Muscle of back (tissue), 3 donors: ENCODE measurements at regions not wholly inside any gene's neighbourhood (a gene's known extent, or its start where the extent isn't known, plus 50 kb on each side); places are given as distances from the start of the nearest gene placed in this dataset.

Source experiments
- DNase-seq, 3 donors: peaks; one replicate each; pipeline versions ENCODE4 v3.0.0 to v3.0.0-alpha.2; 2013

DNA sequence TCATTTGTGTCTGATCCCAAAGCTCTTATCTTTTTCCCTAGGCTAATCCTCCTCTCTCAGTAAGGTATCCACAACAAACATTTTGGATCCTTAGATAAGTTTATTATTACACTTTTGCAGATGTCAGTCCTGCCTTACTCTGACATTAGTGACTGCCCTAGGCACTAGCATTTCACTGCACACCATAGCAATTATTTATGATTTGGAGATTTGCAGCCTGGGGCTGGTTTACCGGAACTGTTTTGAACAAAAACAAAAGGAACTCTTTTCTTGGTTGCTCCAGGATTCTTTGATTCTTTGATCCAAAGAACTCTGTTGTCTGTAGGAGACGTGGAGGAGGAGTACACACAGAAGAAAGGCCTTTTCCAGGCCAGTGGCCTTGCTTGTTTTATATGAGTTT lies 80.4 kb downstream of the EDNRB start:
- no peak for DNase-seq

DNA sequence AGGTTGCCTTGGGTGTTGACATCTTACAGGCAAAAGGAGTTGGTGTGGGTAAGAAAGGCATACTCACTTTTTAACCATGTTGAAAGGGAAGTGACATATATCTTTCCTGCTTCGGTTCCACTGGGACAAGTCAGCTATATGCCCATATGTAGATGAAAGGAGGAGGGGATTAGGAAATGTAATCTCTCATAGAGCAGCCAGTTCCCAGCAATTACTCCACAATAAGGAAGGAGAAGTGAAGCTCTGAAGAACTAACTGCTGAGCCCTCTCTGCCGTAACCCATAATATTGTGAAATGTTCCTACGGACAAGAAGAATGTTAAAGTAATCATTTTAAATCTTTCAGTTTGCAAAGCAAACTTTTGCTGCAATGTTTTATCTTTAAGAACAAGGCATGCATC lies 82.2 kb downstream of the EDNRB start:
- DNase-seq = peak in 1 of 3 donors; percentile 41

DNA sequence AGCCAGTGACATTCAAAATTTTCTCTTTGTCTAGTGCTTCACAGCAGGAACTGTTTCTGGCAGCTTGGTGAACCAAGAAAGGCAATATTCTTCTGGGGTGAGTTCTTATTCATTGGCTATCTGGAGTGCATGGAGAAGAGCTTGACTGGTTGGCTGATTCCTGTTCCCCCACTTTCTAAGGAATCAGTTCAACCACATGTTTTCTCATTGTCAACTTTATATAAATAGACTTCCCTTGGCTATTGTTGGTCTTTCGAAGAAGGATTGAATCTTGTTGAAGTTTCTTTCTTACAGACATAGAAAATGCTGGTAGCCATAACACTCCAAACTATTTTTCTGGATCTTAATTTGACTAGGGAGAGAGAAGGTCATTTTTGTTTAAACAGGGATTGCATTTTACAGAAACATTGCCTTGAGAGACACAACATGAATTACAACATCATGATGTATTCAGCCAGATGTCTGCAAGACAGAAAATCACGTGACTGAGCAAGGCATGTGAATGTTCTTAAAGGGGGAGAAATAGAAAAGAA lies 85.2 kb downstream of the EDNRB start:
- peak; percentile 50 to 81 (median 56) for DNase-seq

DNA sequence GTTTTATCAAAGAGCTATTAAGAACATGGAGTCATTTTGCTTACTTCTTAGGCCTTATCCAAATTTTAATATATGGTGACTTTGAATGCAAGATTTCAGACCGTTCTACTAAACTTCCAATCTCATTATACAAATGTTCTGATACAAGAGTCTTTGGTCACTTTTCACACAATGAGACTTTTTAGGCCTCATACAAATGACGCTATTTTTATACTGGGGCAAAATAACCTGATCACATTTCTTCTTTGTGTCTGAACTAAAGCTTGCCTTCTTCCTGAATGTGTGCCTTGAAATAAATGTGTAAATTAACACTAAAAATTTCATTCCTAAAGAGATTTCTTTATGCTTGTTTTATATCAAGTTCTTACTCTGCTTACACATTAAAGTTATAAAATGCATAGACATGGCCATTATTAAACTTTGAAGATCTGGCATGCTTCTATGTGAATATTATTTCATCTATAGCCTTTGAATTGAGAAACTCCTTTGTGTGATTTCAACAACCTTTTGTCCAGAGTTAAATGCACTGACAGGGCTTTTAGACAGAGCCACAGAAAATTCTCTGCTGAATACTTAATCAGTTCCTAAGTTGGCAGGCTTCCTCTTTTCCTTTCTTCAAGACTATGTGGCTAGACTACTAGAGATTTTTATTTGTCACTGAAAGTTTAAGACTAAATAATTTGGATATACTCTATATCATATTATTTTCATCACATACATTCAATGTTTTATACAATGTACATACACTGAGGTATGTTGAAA lies 86.1 kb downstream of the EDNRB start:
- DNase-seq = peak; percentile 32 to 65 (median 51)

DNA sequence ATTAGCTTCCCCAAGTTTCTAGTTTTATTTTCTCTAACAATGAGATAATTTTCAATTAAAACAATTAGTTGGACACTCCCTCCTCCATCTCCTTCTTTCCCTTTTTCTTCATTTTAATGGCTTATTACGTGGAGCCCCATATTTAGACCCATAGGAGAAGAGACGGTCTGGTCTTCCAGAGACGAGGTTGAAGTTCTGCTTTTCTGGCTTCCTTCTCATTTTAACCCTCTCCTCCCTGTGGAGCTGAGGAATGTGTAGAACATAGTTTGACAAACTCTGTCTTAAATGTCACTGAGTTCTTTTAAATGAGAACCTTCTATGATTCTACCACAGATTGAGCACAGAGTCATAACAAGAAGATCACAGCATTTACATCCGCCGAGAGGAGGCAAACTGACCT lies 86.8 kb downstream of the EDNRB start:
- no peak for DNase-seq

DNA sequence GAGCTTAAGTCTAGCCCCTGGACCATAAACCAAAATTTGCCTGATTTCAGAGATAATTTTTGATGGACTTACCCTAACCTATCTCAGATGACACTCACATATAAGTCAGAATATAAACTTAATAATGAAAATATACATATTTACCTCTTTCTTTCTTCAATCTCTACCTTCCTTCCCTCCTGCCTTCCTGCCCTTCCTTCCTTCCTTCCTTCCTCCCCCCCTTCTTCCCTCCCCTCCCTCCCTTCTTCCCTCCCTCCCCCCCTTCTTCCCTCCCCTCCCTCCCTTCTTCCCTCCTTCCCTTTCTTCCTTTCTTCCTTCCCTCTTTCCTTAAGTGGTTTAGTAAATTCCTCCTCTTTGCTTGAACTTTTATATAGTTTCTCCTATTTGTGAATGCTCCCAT lies 88.7 kb downstream of the EDNRB start:
- no peak for DNase-seq

DNA sequence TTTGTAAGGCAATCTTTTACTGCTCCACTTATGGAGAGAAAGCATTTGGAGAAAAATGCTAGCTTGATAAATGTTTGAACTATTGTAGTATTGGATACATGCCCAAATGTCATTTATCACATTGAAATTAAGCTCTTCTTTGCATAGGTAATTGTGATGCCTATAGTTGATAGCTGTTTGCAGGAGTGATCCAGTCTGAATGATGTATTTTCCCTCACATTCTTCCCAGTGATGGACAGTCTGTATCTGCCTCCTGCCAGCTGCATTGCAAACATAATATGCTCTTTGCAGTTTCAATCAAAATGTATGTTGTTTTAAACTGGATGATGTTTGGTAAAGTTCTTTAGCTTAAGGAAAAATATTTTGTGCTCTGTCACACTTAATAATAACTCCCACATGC lies 89.8 kb downstream of the EDNRB start:
- no peak for DNase-seq

DNA sequence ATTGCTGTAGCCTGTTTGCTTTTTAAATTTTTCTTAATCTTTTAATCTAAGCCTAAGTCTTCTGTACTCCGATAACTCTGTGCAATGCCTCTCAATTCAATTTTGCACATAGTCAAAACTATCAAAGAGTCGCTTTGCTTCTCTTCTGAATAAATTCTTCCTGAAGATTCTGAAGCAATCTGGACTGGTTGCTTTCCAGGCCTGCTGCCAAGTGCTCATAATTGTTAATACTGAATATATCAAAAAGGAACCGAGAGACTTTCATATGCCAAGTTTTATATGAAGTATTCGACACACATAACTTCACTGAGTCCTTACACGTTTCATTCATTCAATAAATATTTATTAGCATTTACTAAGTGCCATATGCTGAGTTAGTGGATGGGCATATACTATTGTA lies 91.3 kb downstream of the EDNRB start:
- DNase-seq = no peak

DNA sequence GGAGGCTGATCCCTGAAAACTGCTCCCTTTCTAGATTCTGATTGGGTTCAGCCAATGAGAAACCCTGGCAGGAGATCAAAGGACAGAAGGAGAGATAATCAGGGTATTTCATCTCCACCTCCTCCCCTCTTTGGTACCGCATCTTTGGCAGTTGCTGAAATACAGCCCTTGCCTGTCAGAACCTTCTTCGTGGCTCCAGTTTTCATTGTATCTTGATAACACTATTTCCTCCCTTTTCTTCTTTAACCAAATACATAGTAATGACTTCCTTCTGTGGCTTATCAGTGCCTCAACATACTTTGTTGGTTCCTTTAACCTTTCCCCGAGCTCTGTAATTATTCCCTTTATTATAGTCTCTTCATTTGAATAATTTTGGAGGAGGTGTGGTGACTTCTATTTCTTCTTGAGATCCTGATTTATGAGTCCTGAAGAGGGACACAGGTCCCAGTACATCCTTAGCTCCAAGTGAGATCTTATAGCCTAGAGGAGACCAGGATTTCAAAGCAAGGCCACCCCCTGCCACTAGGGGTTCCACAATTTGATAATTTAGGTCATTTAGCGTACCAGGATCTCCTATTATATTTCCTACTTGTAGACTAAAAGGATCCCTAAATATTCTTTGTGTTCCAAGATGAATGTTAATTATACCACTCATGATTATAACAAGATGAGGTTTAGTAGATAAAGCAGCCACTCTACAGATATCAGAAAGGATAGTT lies 98.0 kb downstream of the EDNRB start:
- DNase-seq = no peak

DNA sequence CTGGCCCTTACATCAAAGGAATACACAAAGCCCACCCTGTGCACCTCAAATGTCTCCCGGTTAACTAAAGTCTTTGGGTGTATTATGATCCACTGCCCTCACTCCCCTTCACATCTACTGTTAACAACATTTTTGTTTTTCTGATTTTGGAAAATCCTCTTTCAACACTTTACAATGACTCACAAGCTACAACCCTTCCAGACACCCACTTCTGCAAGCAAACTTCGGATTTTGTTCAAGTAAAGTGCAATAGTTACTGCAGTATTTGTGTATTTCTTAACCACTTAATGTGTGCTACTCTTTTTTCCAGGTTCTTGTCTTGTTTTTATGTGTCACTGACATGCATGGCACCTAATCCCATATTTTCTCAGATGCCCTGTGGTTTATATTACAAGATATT lies 101.1 kb downstream of the EDNRB start:
- no peak for DNase-seq

DNA sequence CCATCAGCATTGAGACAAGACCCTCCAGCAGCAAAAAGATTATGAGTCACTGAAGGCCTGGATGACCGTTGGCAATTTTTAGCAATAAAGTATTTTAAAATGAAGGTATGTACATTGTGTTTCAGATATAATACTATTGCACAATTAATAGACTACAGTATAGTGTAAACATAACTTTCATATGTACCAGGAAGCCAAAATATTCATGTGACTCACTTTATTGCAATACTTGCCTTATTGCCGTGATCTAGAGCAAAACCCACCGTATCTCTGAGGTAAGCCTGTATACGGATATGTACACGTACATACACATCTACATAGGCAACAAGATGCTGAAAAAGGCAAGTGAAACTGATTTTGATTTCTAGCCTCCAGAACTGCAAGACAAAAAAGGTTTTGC lies 103.3 kb downstream of the EDNRB start:
- no peak for DNase-seq
